Endothelial cell of umbilical vein (primary cell): ENCODE measurements at regions not wholly inside any gene's neighbourhood (a gene's known extent, or its start where the extent isn't known, plus 50 kb on each side); places are given as distances from the start of the nearest gene placed in this dataset.

Experiments
- BruUV-seq: library from RNA; stranded (reverse); fragments of 400-500 nt; replicated peaks from 2 replicates; lab custom pipeline; 2021; lab: Mats Ljungman, UMichigan
- CTCF ChIA-PET: fragments of 300-600, 350-600 bp; sonication (Branson Sonifier 250); formaldehyde crosslinking; loops from one replicate; lab custom pipeline; 2021; ENCODE audit warnings: antibody characterized with exemption, inconsistent platforms; lab: Charles Lee
- POLR2A ChIA-PET: fragments of 300-600, 350-600 bp; sonication (Branson Sonifier 250); formaldehyde crosslinking; loops from one replicate; lab custom pipeline; 2021; ENCODE audit warnings: antibody characterized with exemption, inconsistent platforms; lab: Charles Lee
- DNase-seq: peaks from one replicate; pipeline ENCODE4 v3.0.0-alpha.2; 2011; ENCODE audit warnings: low read depth, low spot score
- FAIRE-seq: peaks from 2 replicates; lab custom pipeline; 2011; peaks lifted over from hg19 to GRCh38; lab: Jason Lieb, UNC
- H2AFZ ChIP-seq: 2 replicates; pipeline ENCODE4 v1.6.0; 2012; ENCODE audit warnings: low read depth, low read length, control low read depth, inconsistent platforms
- H3K27ac ChIP-seq: 2 replicates; pipeline ENCODE4 v1.5.1; 2011; ENCODE audit warnings: low read depth, mild to moderate bottlenecking, control low read depth, low read length, moderate library complexity; ENCODE audit not compliant: insufficient read depth
- H3K27me3 ChIP-seq, 2 experiments: 2 replicates each; pipeline versions ENCODE4 v1.6.0 to v1.6.1; 2011; ENCODE audit warnings: low read length in 2 of 2, mixed read lengths in 1 of 2; ENCODE audit not compliant: control insufficient read depth in 2 of 2, insufficient read depth in 2 of 2
- H3K36me3 ChIP-seq, 2 experiments: 2 replicates in 1 of 2; 3 replicates in 1 of 2; pipeline ENCODE4 v1.5.1; 2011; ENCODE audit warnings: low read length in 2 of 2, mild to moderate bottlenecking in 1 of 2, moderate library complexity in 1 of 2; ENCODE audit not compliant: control insufficient read depth in 2 of 2, insufficient read depth in 2 of 2; ENCODE audit errors: extremely low read depth in 1 of 2
- H3K4me1 ChIP-seq: 3 replicates; pipeline ENCODE4 v1.5.1; 2011; ENCODE audit warnings: mild to moderate bottlenecking, low read length; ENCODE audit not compliant: control insufficient read depth, insufficient read depth; ENCODE audit errors: extremely low read depth
- H3K4me2 ChIP-seq: 2 replicates; pipeline ENCODE4 v1.6.1; 2011; ENCODE audit warnings: low read length, control low read depth, mixed read lengths; ENCODE audit not compliant: insufficient read depth
- H3K4me3 ChIP-seq, 3 experiments: fragments of 200-600 bp in 1 of 3; sonication (generic), shearing (Covaris generic) in 1 of 3; replicated peaks in 1 of 3; 2 replicates each; pipeline ENCODE4 v1.5.1; 2011 to 2016; ENCODE audit warnings: control low read depth in 3 of 3, low read length in 3 of 3, mild to moderate bottlenecking in 2 of 3, inconsistent platforms in 1 of 3, low read depth in 1 of 3, moderate library complexity in 1 of 3; ENCODE audit not compliant: insufficient read depth in 1 of 3
- H3K79me2 ChIP-seq: 2 replicates; pipeline ENCODE4 v1.6.0; 2012; ENCODE audit warnings: low read length, inconsistent platforms; ENCODE audit not compliant: control insufficient read depth, insufficient read depth
- H3K9ac ChIP-seq: replicated peaks from 2 replicates; pipeline ENCODE3; 2011; ENCODE audit warnings: low read length, control low read depth; ENCODE audit not compliant: insufficient read depth; ENCODE audit errors: extremely low read depth
- H3K9me1 ChIP-seq: replicated peaks from 3 replicates; pipeline ENCODE4 v1.6.0; 2011; ENCODE audit warnings: mild to moderate bottlenecking, low read length; ENCODE audit not compliant: control insufficient read depth, insufficient read depth; ENCODE audit errors: extremely low read depth
- H3K9me3 ChIP-seq: replicated peaks from 2 replicates; pipeline ENCODE4 v1.5.1; 2012; ENCODE audit warnings: low read length, inconsistent platforms; ENCODE audit not compliant: control insufficient read depth, insufficient read depth
- H4K20me1 ChIP-seq: replicated peaks from 2 replicates; pipeline ENCODE3; 2011; ENCODE audit warnings: mild to moderate bottlenecking, low read length; ENCODE audit not compliant: control insufficient read depth, insufficient read depth; ENCODE audit errors: extremely low read depth
- EZH2 ChIP-seq: IDR thresholded peaks from 2 replicates; pipeline ENCODE4 v1.6.1; 2012; ENCODE audit warnings: borderline replicate concordance, low read depth, mild to moderate bottlenecking, moderate library complexity, low read length, inconsistent platforms; ENCODE audit not compliant: severe bottlenecking
- FOS ChIP-seq: IDR thresholded peaks from 2 replicates; pipeline ENCODE4 v1.6.1; 2011; ENCODE audit warnings: mild to moderate bottlenecking, low read length, moderate library complexity, borderline replicate concordance; ENCODE audit not compliant: insufficient read depth
- GATA2 ChIP-seq: IDR thresholded peaks from 2 replicates; pipeline ENCODE4 v1.7.0; 2011; ENCODE audit warnings: low read depth, mild to moderate bottlenecking, moderate library complexity, mixed read lengths, low read length; ENCODE audit not compliant: insufficient read length, insufficient read depth
- JUN ChIP-seq: IDR thresholded peaks from 2 replicates; pipeline ENCODE4 v1.6.1; 2011; ENCODE audit warnings: borderline replicate concordance, low read depth; ENCODE audit not compliant: insufficient read length, insufficient read depth
- MAX ChIP-seq: IDR thresholded peaks from 2 replicates; pipeline ENCODE4 v1.6.1; 2011; ENCODE audit not compliant: insufficient read depth, insufficient read length
- MYC ChIP-seq: IDR thresholded peaks from one replicate; pipeline ENCODE4 v1.6.1; 2011; ENCODE audit warnings: mild to moderate bottlenecking, low read depth, low read length
- POLR2A ChIP-seq: IDR thresholded peaks from 2 replicates; pipeline ENCODE4 v1.6.1; 2012; ENCODE audit warnings: low read depth, mild to moderate bottlenecking, control low read depth, low read length
- POLR2AphosphoS5 ChIP-seq: IDR thresholded peaks from 2 replicates; pipeline ENCODE4 v1.6.1; 2012; ENCODE audit warnings: low read depth, mild to moderate bottlenecking, control low read depth, low read length, moderate library complexity; ENCODE audit not compliant: insufficient read depth
- dilution Hi-C: fragments of 300-500 bp; cut with MboI; formaldehyde crosslinking; loops from one replicate; pipeline ENCODE4 v1.15.0; 2019; ENCODE audit warnings: low sequenced_read_pairs; ENCODE audit not compliant: extremely low pct_ligation_motif_present
- intact Hi-C: fragments of 100-400 bp; cut with micrococcal nuclease; formaldehyde crosslinking; loops from one replicate; pipeline ENCODE4 v1.10.0; 2022
- TF ChIP-seq, protein P1 (sequence below), 2 donors: IDR thresholded peaks; 1 replicate in 1 of 2; 2 replicates in 1 of 2; pipeline ENCODE4 v1.5.1; 2011; ENCODE audit warnings: low read length in 2 of 2, mild to moderate bottlenecking in 2 of 2, moderate library complexity in 2 of 2, control low read depth in 1 of 2, inconsistent platforms in 1 of 2, low read depth in 1 of 2; ENCODE audit not compliant: insufficient read depth in 1 of 2; ENCODE audit errors: extremely low read depth in 1 of 2

- no peaks in the 10 kb centered on the region for H3K27me3 ChIP-seq
- H3K27ac ChIP-seq, result no peak overlapping the region
- intact Hi-C loops, result no loop called here
- no peak overlapping the region for H3K9ac ChIP-seq
- no TSS peak for BruUV-seq
- H2AFZ ChIP-seq, result no peak overlapping the region
- H3K9me1 ChIP-seq, result no peaks in the 10 kb centered on the region
- CTCF ChIA-PET, result interaction anchor here (1.3 kb wide), 1 partner anchor 11 kb away, joined by 3 read pairs; no protein-coding TSS in a partner anchor
- no peaks in the 10 kb centered on the region for H3K36me3 ChIP-seq
- no peak for FAIRE-seq
- no peak for DNase-seq
- no peaks in the 10 kb centered on the region for H3K9me3 ChIP-seq
- H4K20me1 ChIP-seq, result no peaks in the 10 kb centered on the region
- no peaks in the 10 kb centered on the region for H3K4me1 ChIP-seq
- no peak overlapping the region for H3K4me2 ChIP-seq
- TF ChIP-seq MAX, result no peak
- TF ChIP-seq, protein P1, sequence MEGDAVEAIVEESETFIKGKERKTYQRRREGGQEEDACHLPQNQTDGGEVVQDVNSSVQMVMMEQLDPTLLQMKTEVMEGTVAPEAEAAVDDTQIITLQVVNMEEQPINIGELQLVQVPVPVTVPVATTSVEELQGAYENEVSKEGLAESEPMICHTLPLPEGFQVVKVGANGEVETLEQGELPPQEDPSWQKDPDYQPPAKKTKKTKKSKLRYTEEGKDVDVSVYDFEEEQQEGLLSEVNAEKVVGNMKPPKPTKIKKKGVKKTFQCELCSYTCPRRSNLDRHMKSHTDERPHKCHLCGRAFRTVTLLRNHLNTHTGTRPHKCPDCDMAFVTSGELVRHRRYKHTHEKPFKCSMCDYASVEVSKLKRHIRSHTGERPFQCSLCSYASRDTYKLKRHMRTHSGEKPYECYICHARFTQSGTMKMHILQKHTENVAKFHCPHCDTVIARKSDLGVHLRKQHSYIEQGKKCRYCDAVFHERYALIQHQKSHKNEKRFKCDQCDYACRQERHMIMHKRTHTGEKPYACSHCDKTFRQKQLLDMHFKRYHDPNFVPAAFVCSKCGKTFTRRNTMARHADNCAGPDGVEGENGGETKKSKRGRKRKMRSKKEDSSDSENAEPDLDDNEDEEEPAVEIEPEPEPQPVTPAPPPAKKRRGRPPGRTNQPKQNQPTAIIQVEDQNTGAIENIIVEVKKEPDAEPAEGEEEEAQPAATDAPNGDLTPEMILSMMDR (IDR thresholded peaks at IDR 0.05; ENCODE audit: extremely low read depth in 1 of 2, insufficient read depth in 1 of 2, low read depth in 1 of 2, low read length in 2 of 2), result no peak
- no peak for TF ChIP-seq EZH2
- H3K4me3 ChIP-seq, result no peak overlapping the region
- POLR2A ChIA-PET, result no interaction called here
- no peaks in the 10 kb centered on the region for H3K79me2 ChIP-seq
- dilution Hi-C loops, result no loop called here
These were observed 2035.3 kb upstream of the LRRTM1 start for GRCh38 chr2:82339805-82340204.

DNA sequence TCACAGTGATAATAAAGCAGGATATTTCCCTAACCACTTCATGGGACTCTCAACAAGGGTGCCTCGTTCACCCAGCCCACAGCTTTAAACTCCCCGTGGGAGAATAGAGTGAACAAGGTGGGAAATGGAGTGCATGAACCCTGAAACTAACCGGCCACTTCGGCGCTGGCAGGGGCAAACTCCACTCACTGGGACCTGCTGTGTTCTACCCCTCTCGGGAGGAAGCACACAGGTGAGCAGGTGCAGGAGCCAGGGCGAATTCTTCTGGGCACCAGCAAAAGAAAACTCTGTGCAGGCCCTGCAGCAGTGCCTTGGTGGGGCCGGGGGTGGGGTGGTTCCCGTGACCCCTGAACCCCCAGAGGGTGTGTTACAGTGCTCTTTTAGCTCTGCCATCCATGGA is 2029.1 kb upstream of the LRRTM1 start:
- Histone ChIP-seq H2AFZ (no peak overlapping the region), H3K4me1 (no peaks in the 10 kb centered on the region), H3K27me3 (no peaks in the 10 kb centered on the region), H3K27ac (no peak overlapping the region), H3K9ac (no peak overlapping the region), H3K4me3 (no peak overlapping the region), H3K9me1 (no peaks in the 10 kb centered on the region), H4K20me1 (no peaks in the 10 kb centered on the region), H3K9me3 (no peaks in the 10 kb centered on the region), H3K36me3 (no peaks in the 10 kb centered on the region), H3K4me2 (no peak overlapping the region), H3K79me2 (no peaks in the 10 kb centered on the region)
- no peak for FAIRE-seq
- no TSS peak for BruUV-seq
- intact Hi-C loops (no loop called here), dilution Hi-C loops (no loop called here)
- ChIA-PET CTCF (no interaction called here), POLR2A (no interaction called here)
- DNase-seq, result no peak
- no peak for TF ChIP-seq POLR2A
- TF ChIP-seq MYC, result no peak
- no peak for TF ChIP-seq FOS
- no peak for TF ChIP-seq JUN
- TF ChIP-seq GATA2, result no peak
- TF ChIP-seq POLR2AphosphoS5, result no peak
- TF ChIP-seq, protein P1 (IDR thresholded peaks at IDR 0.05; ENCODE audit: extremely low read depth in 1 of 2, insufficient read depth in 1 of 2, low read depth in 1 of 2, low read length in 2 of 2), result no peak
- TF ChIP-seq EZH2, result no peak
